Fibroblast of skin of right quadriceps (primary cell): ENCODE measurements at regions not wholly inside any gene's neighbourhood (a gene's known extent, or its start where the extent isn't known, plus 50 kb on each side); places are given as distances from the start of the nearest gene placed in this dataset.

ENCODE experiments used
- DNase-seq: peaks from one replicate; pipeline ENCODE4 v3.0.0-alpha.2; 2013

GRCh38 chr2:74760875-74761630, 72.9 kb upstream of the HK2 start:
- no peak for DNase-seq

- no peak for DNase-seq
Observed at GRCh38 chr2:74762789-74763188, 71.1 kb upstream of the HK2 start.

GRCh38 chr2:74763962-74764428, 69.9 kb upstream of the HK2 start:
- DNase-seq = no peak

GRCh38 chr2:74764429-74765272, 69.3 kb upstream of the HK2 start:
- no peak for DNase-seq

GRCh38 chr2:74766780-74767179, 67.1 kb upstream of the HK2 start:
- no peak for DNase-seq

GRCh38 chr2:74767618-74768017, 66.3 kb upstream of the HK2 start:
- no peak for DNase-seq

- DNase-seq = peak; percentile 54
Observed at GRCh38 chr2:74768401-74768914, 65.5 kb upstream of the HK2 start.

GRCh38 chr2:74772046-74772445, 61.9 kb upstream of the HK2 start:
- peak; percentile 45 for DNase-seq

- no peak for DNase-seq
Observed at GRCh38 chr2:74777161-74777900, 56.6 kb upstream of the HK2 start.

GRCh38 chr2:74778381-74779264, 55.3 kb upstream of the HK2 start:
- DNase-seq = peak; percentile 34

GRCh38 chr2:74779265-74779558, 54.7 kb upstream of the HK2 start:
- no peak for DNase-seq

- no peak for DNase-seq
Observed at GRCh38 chr2:74779587-74780135, 54.3 kb upstream of the HK2 start.
